SHP77 treated with DMSO at 0.1 percent for 48 hours (cell line): ENCODE measurements at regions not wholly inside any gene's neighbourhood (a gene's known extent, or its start where the extent isn't known, plus 50 kb on each side); places are given as distances from the start of the nearest gene placed in this dataset.
"Not testable (repeated sequence)": the region's sequence is repeated elsewhere in the genome, so short reads cannot be mapped to it uniquely, and the experiment has no call there.

ENCODE experiments used
- DNase-seq: peaks from one replicate; lab custom pipeline; 2025; lab: John Stamatoyannopoulos, UW

DNA sequence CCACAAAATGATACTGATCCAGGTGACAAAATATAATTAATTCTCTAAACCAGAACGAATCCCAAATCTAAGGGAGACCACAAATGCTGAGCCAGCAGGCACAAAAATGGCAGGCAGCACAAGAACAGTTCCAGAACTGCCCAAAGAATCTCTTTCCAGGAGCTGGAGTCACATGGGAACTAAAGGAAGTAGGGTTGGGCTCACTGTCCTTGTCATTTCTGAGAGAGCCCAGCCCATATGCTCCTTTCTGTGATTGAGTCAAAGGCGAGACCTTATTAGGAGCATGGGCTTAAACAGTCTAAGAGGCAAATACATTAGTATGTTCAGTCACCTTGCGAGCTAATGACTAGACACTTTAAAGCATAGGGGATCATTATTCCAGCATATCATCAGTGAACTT, 327.6 kb upstream of the ARID1B start:
- DNase-seq = no peak

DNA sequence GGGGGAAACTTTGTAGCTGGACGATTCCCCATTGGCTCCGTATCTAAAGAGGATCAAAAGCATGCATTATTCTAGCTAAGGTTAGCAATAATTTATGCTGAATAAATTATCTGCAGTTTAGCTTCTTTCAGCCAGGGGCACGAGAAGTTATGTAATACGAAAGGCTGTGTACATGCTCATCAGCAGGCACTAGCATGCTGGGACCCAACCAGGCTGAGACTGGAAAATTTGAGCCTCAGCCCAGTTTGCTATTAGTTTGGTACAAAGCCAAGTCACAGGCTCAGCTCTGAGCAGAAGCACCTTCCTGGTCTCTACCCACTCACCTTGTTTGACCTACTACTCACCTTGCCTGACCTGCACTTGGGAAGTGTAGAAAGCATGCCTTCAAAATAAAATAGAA, 328.1 kb upstream of the ARID1B start:
- DNase-seq = peak; percentile 26

DNA sequence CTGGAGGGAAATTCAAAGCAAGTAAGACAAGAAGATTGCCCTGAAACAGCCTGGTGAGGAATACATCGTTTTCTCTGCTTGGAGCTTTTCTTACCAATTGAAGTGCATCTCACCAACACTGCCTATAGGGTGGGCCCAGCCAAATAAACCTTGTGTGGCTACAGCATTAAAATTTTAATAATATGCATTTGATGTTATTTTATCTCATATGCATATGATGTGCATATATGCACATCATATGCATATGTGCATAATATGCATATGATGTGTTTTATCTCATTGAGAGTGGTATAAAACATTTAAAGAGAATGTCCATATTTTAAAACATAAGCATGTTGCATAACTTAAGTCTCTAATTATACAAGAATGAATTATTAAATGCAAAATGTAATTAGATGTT, 328.6 kb upstream of the ARID1B start:
- no peak for DNase-seq

GRCh38 chr6:156440688-156441087, 336.5 kb upstream of the ARID1B start:
- no peak for DNase-seq

GRCh38 chr6:156438350-156438923, 338.7 kb upstream of the ARID1B start:
- DNase-seq = no peak

GRCh38 chr6:156437121-156437879, 339.9 kb upstream of the ARID1B start:
- peak; percentile 86 for DNase-seq

GRCh38 chr6:156434795-156435190, 342.4 kb upstream of the ARID1B start:
- DNase-seq = no peak

DNA sequence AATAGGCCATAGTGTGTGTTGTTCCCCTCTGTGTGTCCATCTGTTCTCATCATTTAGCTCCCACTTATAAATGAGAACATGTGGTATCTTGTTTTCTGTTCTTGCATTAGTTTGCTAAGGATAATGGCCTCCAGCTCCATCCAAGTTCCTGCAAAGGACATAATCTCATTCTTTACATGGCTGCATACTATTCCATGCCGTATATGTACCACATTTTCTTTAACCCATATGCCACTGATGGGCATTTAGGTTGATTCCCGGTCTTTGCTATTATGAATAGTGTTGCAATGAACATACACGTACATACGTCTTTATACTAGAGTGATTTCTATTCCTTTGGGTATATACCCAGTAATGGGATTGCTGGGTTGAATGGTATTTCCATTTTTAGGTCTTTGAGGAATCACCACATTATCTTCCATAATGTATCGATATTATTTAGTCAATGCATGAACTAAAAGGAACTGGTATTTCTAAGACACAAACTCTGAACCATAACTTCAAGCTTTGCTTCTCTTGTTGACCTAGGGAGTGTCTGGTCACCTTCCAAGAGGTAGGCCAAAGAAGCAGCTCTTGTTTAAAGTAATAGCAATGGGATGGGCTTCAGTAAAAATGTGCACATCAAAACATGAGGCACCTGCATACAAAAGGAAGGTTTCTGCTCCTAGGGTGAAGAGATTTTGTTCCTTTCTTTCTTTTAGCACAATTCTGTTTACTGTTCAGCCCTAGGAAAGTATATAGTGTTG, 343.0 kb upstream of the ARID1B start:
- DNase-seq = no peak

GRCh38 chr6:156432543-156432942, 344.6 kb upstream of the ARID1B start:
- DNase-seq = no peak

- no peak for DNase-seq
Measured at GRCh38 chr6:156430386-156430785, 346.8 kb upstream of the ARID1B start.

DNA sequence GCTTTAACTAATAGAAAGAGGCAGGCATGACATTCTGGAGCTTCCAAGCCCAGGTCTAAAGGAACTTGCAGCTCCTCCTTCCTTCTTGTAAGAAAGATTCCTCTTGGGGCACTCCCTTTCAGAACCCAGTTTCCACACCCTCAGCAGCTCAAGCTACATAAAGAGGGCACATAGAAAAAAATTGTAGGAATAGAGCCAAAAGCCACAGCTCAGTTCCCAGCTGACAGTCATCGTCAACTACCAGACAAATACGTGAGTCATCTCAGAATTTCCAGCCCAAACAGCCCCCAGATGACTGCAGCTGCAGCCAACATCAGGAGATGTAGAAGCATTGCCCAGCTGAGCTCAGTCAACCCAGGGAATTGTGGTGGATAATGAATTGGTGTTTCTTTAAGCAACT, 349.8 kb upstream of the ARID1B start:
- DNase-seq = peak; percentile 82

DNA sequence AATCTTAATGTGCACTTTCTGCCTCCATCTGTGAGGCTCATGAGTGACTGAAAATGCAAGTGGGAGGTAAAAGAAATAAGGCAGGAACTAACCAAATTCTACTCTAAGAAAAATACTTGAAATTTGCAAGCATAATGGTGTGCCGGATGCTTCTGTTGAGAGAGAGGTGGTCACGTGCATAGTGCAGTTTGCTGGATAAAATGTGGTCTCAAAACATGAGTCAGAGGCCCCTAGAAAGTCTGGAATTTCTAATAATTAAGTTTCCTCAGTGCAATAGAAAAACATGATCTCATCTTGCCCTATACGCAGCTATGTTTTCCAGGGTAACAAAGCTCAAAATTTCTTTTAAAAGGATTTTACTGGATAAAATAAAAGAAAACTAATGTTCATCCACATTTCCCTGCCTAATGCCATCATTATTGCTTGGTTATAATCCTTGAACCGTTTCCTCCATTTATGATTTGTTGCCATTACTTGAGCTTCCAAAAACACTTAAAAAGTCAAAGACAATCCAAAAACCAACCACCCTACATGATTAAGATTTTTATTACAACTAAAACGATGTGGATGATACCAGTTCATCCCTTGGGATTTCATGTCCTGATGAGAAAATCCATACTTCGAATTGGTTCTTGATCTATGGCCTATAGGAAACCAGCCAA, 351.7 kb upstream of the ARID1B start:
- no peak for DNase-seq

- DNase-seq = no peak
Measured at GRCh38 chr6:156423829-156424228, 353.3 kb upstream of the ARID1B start.

DNA sequence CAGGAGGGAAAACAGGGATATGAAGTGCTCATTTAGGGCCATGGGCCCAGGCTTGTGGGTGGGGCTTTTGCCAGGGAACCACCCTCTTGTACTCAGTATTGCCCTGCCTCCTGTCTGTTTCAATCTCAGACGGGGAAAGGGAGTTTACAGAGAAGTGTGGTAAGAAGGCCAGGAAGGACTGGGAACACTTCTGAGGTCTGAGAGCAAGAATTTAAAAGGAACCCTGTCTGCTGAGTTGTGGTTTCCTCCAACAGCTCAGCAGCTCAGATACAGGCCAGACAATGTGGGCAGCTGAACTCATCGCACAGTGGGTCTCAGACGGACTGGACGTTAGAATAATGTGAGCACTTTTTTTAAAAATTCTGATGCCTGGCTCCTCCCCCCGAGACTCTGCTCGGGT, 354.1 kb upstream of the ARID1B start:
- DNase-seq = no peak

GRCh38 chr6:156421933-156422332, 355.2 kb upstream of the ARID1B start:
- DNase-seq = no peak

DNA sequence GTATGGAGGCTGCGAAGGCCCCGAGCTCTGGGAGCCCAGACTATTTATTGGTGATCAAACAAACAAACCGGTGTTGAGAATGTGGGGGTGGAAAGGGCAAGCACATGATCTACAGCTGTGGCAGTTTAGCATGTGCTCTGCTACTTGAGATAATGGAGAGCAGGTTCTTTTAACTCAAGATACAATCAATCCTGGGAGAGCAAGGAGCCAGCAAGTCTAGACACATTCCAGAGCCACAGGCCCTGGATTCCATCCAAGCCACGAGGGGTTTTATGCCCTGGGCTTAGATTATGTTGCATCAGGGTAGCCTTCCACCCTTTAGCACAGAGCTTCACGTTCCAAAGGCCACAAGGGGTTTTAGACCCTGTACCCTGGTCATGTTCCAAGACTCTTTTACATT, 355.9 kb upstream of the ARID1B start:
- DNase-seq = not testable (repeated sequence)

- DNase-seq = no peak
Measured at GRCh38 chr6:156420172-156420993, 356.8 kb upstream of the ARID1B start.

DNA sequence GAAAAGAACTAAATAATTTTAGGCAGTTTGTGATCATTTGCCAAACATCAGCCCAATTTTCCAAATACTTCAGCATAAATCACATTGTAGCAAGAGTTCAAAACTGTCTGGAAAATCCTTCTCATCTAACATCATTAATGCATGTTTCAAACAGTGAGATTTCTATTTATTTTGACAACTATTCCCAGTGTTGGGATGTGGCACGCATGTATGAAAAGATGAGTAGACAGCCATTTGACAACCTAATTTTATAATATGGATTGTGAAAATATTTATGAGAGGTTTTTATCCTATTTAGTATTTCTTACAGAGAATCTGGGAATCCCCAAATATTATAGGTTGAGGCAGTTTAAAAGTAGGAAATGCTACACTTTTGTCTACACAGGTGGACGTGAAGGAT, 357.6 kb upstream of the ARID1B start:
- DNase-seq = no peak

- DNase-seq = no peak
Measured at GRCh38 chr6:156418253-156418652, 358.9 kb upstream of the ARID1B start.

DNA sequence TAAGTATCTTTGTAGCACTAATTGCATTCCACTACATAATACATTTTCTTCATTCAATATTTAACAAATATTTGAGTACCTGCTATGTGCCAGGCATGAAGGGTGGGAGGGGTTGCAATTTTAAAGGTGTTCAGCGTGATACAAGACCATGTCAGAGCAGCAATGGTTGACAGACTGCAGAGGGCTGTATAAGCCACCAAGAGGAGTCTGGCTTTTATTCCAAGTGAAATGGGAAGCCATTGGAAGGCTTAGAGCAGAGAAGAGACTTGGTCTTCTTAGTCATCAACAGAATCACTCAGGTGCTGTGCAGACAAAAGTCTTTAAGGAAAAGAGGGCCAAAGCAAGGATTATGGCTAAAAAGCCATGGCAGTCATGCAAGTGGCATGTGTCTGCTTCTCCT, 360.8 kb upstream of the ARID1B start:
- no peak for DNase-seq

GRCh38 chr6:156413154-156413553, 364.0 kb upstream of the ARID1B start:
- DNase-seq = no peak

GRCh38 chr6:156410649-156411048, 366.5 kb upstream of the ARID1B start:
- no peak for DNase-seq
